Stomach (tissue), 8 donors: ENCODE measurements at regions not wholly inside any gene's neighbourhood (a gene's known extent, or its start where the extent isn't known, plus 50 kb on each side); places are given as distances from the start of the nearest gene placed in this dataset.

ENCODE experiments used
- DNase-seq, 2 donors: peaks; one replicate each; pipeline versions ENCODE4 v3.0.0 to v3.0.0-alpha.2; 2013 to 2019
- H3K27ac ChIP-seq, 5 donors: fragments of 200-600 bp in 4 of 5; sonication (generic) in 4 of 5; one replicate each; pipeline ENCODE4 v1.5.1; 2013 to 2019; ENCODE audit warnings: mild to moderate bottlenecking in 1 of 5, moderate library complexity in 1 of 5
- H3K27me3 ChIP-seq, 3 donors: fragments of 200-600 bp; sonication (generic); one replicate each; pipeline ENCODE4 v1.5.1; 2017 to 2019; ENCODE audit warnings: mixed run types in 1 of 3
- H3K36me3 ChIP-seq, 4 donors: fragments of 200-600 bp; sonication (generic); 1 replicate in 3 of 4; 2 replicates in 1 of 4; pipeline ENCODE4 v1.5.1; 2016 to 2019
- H3K4me1 ChIP-seq, 4 donors: fragments of 200-600 bp; sonication (generic); one replicate each; pipeline ENCODE4 v1.5.1; 2016 to 2019
- H3K4me3 ChIP-seq, 4 donors: fragments of 200-600 bp; sonication (generic) in 3 of 4; one replicate each; pipeline ENCODE4 v1.5.1; 2016 to 2019; ENCODE audit warnings: mild to moderate bottlenecking in 1 of 4
- H3K9me3 ChIP-seq, 4 donors: fragments of 200-600 bp; sonication (generic); one replicate each; pipeline ENCODE4 v1.5.1; 2016 to 2019
- EP300 ChIP-seq: sonication (generic); formaldehyde crosslinking; IDR thresholded peaks from one replicate; pipeline ENCODE4 v1.6.1; 2017; ENCODE audit warnings: antibody characterized with exemption
- POLR2A ChIP-seq, 4 donors: fragments of 450-650 bp; IDR thresholded peaks; one replicate each; pipeline ENCODE4 v1.6.1; 2016; ENCODE audit warnings: antibody characterized with exemption in 4 of 4, control low read depth in 2 of 4, mild to moderate bottlenecking in 1 of 4, moderate library complexity in 1 of 4
- POLR2AphosphoS5 ChIP-seq, 3 donors: sonication (generic); formaldehyde crosslinking; IDR thresholded peaks; one replicate each; pipeline ENCODE4 v1.6.1; 2016; ENCODE audit warnings: antibody characterized with exemption in 3 of 3
- WGBS, 5 donors: extraction: QIAGEN DNeasy Blood & Tissue Kit in 3 of 5; methylation state at CpG; one replicate each; pipeline versions ENCODE4 v1.1.5 to v1.1.7; 2013 to 2018; 5-methylcytosine and 5-hydroxymethylcytosine counted together
- intact Hi-C: fragments of 100-400 bp; cut with DNase I; formaldehyde crosslinking; loops from one replicate; pipeline ENCODE4 v1.15.1; 2023; ENCODE audit warnings: low total_unique reads
- TF ChIP-seq, protein P1 (sequence below), 7 experiments: fragments of 450-650 bp in 4 of 7; fragments of 200-600 bp in 3 of 7; sonication (generic) in 3 of 7; IDR thresholded peaks; one replicate each; pipeline ENCODE4 v1.5.1; 2016 to 2019; ENCODE audit warnings: antibody characterized with exemption in 7 of 7, control low read depth in 2 of 7, mild to moderate bottlenecking in 1 of 7
- donor health status: healthy with polysubstance abuse.
- donor health status: Bipolar disorder and iron deficiency.
- donor health status: healthy.

GRCh38 chr4:158065603-158066002, 107.2 kb downstream of the GASK1B start:
- DNase-seq: no peak
- no peak overlapping the region for H3K27ac ChIP-seq
- peaks cover 0 to 8% (median 0%) of the 10 kb centered on the region in 4 donors for H3K4me1 ChIP-seq
- TF ChIP-seq POLR2A (IDR thresholded peaks at IDR 0.05): no peak
- no peak for TF ChIP-seq EP300
- no peak for TF ChIP-seq POLR2AphosphoS5 (IDR thresholded peaks at IDR 0.05)
- TF ChIP-seq, protein P1, sequence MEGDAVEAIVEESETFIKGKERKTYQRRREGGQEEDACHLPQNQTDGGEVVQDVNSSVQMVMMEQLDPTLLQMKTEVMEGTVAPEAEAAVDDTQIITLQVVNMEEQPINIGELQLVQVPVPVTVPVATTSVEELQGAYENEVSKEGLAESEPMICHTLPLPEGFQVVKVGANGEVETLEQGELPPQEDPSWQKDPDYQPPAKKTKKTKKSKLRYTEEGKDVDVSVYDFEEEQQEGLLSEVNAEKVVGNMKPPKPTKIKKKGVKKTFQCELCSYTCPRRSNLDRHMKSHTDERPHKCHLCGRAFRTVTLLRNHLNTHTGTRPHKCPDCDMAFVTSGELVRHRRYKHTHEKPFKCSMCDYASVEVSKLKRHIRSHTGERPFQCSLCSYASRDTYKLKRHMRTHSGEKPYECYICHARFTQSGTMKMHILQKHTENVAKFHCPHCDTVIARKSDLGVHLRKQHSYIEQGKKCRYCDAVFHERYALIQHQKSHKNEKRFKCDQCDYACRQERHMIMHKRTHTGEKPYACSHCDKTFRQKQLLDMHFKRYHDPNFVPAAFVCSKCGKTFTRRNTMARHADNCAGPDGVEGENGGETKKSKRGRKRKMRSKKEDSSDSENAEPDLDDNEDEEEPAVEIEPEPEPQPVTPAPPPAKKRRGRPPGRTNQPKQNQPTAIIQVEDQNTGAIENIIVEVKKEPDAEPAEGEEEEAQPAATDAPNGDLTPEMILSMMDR (IDR thresholded peaks at IDR 0.05): no peak
- no peaks in the 10 kb centered on the region for H3K27me3 ChIP-seq
- no peaks in the 10 kb centered on the region for H3K36me3 ChIP-seq
- no peak overlapping the region for H3K4me3 ChIP-seq
- H3K9me3 ChIP-seq: no peaks in the 10 kb centered on the region
- WGBS, 5 donors: 69 to 82% (median 74%) methylated on average over 1 of the region's 1 CpG
- intact Hi-C loops: no loop called here

GRCh38 chr4:158065176-158065575, 107.6 kb downstream of the GASK1B start:
- WGBS, 5 donors: 55 to 76% (median 59%) methylated on average over 3 of the region's 3 CpGs
- no peaks in the 10 kb centered on the region for H3K9me3 ChIP-seq
- peaks cover 0 to 8% (median 0%) of the 10 kb centered on the region in 4 donors for H3K4me1 ChIP-seq
- H3K27ac ChIP-seq: no peak overlapping the region
- no peaks in the 10 kb centered on the region for H3K27me3 ChIP-seq
- DNase-seq: no peak
- intact Hi-C loops: no loop called here
- TF ChIP-seq EP300: no peak
- TF ChIP-seq POLR2AphosphoS5 (IDR thresholded peaks at IDR 0.05): no peak
- TF ChIP-seq, protein P1 (IDR thresholded peaks at IDR 0.05): no peak
- TF ChIP-seq POLR2A (IDR thresholded peaks at IDR 0.05): no peak
- no peak overlapping the region for H3K4me3 ChIP-seq
- H3K36me3 ChIP-seq: no peaks in the 10 kb centered on the region

GRCh38 chr4:158056689-158057245, 116.1 kb downstream of the GASK1B start:
- H3K4me3 ChIP-seq: no peak overlapping the region
- intact Hi-C loops: no loop called here
- no peaks in the 10 kb centered on the region for H3K36me3 ChIP-seq
- H3K27me3 ChIP-seq: no peaks in the 10 kb centered on the region
- H3K9me3 ChIP-seq: no peaks in the 10 kb centered on the region
- H3K27ac ChIP-seq: no peak overlapping the region
- TF ChIP-seq EP300 (no peak), POLR2A (IDR thresholded peaks at IDR 0.05) (no peak), POLR2AphosphoS5 (IDR thresholded peaks at IDR 0.05) (no peak)
- TF ChIP-seq, protein P1 (IDR thresholded peaks at IDR 0.05): no peak
- no peak for DNase-seq
- H3K4me1 ChIP-seq: no peaks in the 10 kb centered on the region

GRCh38 chr4:158055668-158056067, 117.2 kb downstream of the GASK1B start:
- no peaks in the 10 kb centered on the region for H3K9me3 ChIP-seq
- WGBS, 5 donors: 74 to 85% (median 78%) methylated on average over 1 of the region's 1 CpG
- TF ChIP-seq POLR2AphosphoS5 (IDR thresholded peaks at IDR 0.05) (no peak), EP300 (no peak), POLR2A (IDR thresholded peaks at IDR 0.05) (no peak)
- TF ChIP-seq, protein P1 (IDR thresholded peaks at IDR 0.05): no peak

More at GRCh38 chr4:158055668-158056067, 117.2 kb downstream of the GASK1B start:
- Histone ChIP-seq H3K4me3 (no peak overlapping the region), H3K27me3 (no peaks in the 10 kb centered on the region), H3K36me3 (no peaks in the 10 kb centered on the region), H3K27ac (no peak overlapping the region), H3K4me1 (no peaks in the 10 kb centered on the region)
- DNase-seq: no peak
- intact Hi-C loops: no loop called here
